H4 (cell line): ENCODE measurements at regions not wholly inside any gene's neighbourhood (a gene's known extent, or its start where the extent isn't known, plus 50 kb on each side); places are given as distances from the start of the nearest gene placed in this dataset.

Source experiments
- DNase-seq: peaks from one replicate; pipeline ENCODE4 v3.0.0-alpha.2; 2015; ENCODE audit warnings: low spot score

DNA sequence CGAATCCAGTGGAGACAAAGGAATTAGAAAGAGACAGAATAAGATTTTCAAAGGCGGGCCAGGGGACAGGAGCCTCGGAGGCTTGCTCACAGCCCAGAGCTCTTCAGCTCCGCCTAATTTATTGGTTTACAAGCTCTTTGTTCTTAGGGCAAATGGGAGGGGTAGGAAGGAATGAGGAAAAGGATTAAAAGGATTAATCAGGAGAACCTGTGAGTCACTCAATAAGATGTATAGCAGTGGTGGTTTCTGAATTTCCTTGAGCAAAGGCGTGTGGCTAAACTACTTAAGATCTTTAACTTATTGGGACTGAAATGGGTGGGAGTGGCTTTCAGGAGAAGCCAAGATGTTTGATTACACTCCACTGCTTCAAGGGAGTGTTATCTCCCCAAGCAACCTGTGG, 456.0 kb upstream of the SPANXN1 start:
- no peak for DNase-seq

DNA sequence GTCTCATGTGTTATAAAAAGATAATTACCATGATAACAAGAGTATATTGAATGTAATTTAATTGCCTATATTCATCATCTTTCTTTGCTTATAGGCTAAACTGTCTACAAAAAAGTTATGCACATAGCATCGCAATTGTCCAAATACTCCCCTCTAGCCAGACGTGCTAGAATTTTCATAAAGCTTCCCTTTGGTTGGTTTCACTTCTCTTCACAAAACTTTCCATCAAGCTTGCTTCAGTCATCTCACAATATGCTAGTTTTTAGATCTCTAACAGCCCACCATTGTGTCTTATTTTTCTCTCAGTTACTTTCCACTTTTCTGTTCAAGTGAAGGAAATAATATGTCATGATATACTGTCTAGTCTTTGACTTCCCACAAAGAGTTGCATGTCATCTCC, 448.3 kb upstream of the SPANXN1 start:
- no peak for DNase-seq

DNA sequence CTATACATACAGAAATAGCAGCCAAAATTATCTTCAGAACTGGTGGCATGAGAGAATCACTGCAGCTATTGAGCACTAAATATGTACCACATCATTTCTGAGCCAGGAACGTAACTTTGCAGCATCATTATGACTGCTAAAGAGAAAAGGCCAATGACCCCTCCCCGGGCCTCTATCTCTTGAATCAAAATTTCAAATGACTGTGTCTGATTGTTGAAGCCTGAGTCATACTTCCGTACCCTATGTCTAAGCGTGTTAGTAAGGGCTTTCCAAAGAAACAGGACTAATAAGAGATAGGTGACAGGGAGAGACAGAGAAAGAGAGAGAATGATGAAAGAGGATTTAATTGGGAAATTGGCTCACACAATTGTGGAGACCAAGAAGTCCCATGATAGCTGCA, 445.5 kb upstream of the SPANXN1 start:
- DNase-seq, result peak; percentile 14

DNA sequence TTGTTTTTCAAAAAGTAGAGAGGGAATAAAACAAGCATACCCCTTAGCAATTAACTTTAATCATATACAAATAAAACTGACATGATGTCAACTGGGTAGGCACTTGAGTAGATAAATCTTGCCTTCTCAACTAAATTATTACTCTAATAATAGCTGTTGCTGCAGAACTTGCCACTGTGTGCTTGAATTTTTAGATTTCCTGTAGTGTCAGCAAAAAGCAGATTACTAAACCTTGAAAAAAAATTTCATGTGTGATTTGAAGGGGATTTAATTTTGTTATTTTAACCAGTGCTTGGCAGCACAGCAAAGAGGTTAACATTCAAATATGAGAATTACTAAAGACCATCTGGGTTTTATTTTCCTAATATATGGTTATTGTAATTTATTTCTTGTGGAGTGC, 438.3 kb upstream of the SPANXN1 start:
- no peak for DNase-seq

DNA sequence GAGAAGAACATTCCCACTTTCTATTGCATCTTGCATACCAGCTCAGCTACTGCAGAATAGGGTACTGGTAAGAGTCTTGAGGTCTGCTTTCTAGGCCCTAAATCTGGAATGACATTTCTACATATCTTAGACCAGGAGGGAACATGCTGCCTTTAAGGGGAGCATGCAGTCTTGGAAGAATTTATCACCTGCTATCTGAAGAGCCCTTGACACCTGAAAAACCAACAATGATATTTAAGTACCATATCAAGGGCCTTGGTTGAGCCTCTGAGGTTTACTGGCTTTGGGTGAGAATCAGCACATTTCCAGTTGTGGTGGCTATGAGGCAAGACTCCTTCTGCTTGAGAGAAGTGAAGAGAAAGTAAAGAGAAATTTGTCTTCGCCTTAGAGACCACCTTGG, 436.8 kb upstream of the SPANXN1 start:
- no peak for DNase-seq

DNA sequence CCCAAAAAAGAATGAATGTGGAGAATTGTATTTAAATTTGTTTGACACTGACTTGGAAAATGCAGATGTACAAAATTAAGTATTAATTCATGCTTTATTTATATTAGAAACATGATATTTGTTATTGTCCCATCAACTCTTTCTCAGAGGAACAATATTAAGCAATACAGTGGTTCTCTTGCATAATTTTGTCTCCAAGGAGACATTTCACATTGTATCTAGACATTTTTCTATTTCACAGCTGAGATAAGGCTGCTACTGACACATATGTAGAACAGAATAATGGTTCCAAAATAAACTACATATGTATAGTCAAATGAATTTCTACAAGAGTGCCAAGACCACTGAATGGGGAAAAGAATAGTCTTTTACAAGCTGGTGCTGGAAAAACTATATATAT, 427.9 kb upstream of the SPANXN1 start:
- DNase-seq, result no peak

DNA sequence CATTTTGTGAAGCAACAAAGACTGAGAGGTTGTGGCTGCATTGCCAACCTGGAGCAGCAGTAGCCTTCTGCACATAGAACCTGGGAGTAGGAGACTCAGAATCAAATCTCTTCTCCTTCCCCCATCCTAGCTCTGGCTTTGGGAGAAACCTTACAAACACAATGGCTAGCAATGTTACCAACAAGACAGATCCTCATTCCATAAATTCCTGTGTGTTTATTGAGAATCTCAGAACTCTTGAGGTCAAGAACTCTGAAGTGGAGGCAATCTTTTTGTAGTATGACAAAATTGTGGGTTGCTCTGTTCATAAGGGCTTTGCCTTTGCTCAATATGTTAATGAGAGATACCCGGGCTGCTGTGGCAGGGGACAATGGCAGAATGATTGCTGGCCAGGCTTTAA, 406.7 kb upstream of the SPANXN1 start:
- no peak for DNase-seq

DNA sequence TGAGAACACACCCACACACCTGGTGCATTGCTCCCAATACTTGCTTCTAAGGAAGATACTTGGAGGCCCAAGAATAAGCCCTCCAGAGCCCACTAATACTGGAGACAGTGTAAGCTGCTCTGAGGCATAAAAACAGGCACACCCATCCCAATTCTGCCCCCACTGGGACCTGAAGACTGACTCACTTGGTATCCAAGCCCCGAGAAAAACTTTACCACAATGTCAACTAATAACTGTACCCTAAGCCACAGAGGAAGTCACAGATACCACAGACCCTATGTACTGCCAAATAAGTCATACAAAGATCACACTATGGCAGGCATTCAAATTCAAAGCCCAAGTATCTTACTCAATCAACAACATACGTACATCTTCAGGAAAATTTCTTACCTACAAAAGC, 398.2 kb upstream of the SPANXN1 start:
- peak; percentile 6 for DNase-seq

DNA sequence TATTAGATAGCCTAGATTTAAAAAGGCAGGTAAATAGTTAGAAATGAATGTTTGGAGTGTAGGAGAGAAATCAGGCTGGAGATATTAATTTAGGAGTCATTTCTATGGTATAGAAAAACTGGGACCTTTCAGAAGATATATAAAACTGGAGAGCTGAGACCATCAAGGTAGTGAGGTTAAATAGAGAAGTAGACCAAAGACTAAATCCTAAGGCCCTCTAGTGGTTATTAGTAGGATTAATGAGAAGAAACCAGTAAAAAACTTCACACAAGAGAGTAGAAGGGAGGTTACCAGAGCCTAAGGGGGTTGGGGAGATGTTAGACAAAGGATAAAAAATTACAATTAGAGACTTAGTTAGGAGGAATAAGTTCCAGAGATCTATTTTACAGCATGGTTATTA, 351.0 kb upstream of the SPANXN1 start:
- DNase-seq, result peak; percentile 4

DNA sequence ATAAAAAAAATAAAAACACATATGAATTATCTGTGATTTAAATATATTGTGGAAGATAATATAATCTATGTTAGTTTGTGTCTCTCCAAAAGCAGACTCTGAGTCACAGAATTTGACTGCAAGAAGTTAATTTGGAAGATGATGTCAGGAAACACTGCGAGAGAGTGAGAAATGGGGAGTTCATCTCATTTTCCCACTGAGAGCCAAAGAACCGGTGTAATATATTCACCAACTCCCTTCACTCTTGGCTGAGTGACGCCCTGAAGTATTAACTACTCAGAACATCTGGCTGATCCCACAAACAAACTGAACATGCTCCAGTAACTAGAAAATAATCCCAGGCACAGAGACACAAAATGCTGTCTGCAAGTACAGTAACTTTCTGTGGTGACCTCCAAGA, 345.8 kb upstream of the SPANXN1 start:
- no peak for DNase-seq

DNA sequence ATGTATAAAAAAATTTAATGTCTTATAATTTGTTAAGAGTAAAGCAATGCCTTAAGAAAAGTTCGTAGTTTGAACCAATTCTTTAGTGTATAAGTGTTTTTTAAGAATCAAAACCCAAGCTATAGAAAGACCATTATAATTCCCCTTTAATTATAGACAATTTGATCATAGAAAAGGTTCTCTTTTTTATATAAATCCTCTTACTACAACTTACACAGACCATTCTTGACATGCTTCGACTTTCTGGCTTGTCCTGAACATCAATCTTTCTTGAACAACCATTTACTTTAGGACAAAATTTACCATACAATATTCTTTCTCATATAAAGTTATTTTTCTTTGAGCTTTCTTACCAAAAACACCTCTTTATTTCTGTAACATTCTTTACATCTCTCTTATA, 330.5 kb upstream of the SPANXN1 start:
- no peak for DNase-seq

DNA sequence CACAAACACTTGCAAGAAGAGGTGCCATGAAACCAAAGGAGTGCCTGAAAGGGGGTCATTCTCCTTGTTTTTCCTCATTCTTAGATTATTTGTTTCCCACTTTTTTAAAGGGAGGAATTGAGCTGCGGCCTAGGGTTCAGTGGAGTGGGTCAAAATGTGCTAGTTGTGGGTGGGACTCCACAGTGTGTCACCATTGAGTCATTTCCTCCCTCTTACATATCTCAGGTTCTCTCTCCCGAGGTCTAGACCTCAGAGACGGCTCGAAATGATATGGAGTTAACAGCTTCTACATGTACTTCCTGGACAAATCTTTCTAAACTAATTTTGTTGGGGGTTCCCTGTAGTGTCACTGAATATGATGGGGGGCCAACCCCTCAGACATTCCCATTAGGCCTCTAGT, 328.4 kb upstream of the SPANXN1 start:
- no peak for DNase-seq

DNA sequence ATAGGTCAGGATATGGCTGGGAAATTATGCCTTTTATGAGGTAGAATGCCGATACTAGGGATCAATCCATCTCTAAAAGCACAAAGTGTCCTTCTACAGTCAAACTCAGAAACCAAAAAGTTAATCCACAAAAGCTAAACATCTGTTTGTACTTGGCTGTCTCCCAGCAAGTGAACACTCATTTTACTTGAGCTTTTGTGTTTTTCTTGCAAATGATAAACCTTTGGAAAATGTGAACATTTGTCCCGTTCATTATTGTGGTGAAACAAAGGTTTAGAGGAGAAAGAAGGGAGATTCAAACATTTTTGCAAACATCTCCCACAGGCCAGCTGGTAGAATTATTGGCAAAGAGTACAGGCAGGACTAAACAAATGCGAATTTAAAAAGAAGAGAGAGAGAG, 300.6 kb upstream of the SPANXN1 start:
- DNase-seq, result no peak
